ENCODE measurements at regions not wholly inside any gene's neighbourhood (a gene's known extent, or its start where the extent isn't known, plus 50 kb on each side); places are given as distances from the start of the nearest gene placed in this dataset.

GRCh38 chr3:55413236-55413635, 73.9 kb downstream of the WNT5A start:
- DNase-seq (ENCODE audit: low read depth in 4 of 4, low spot score in 2 of 4), result no peak

- no peak for DNase-seq (ENCODE audit: low read depth in 4 of 4, low spot score in 2 of 4)
Observed at GRCh38 chr3:55412545-55412944, 74.6 kb downstream of the WNT5A start.

- no peak for DNase-seq (ENCODE audit: low read depth in 4 of 4, low spot score in 2 of 4)
Observed at GRCh38 chr3:55409806-55410205, 77.3 kb downstream of the WNT5A start.

GRCh38 chr3:55408193-55408826, 78.8 kb downstream of the WNT5A start:
- DNase-seq (ENCODE audit: low read depth in 4 of 4, low spot score in 2 of 4), result no peak

- DNase-seq (ENCODE audit: low read depth in 4 of 4, low spot score in 2 of 4), result no peak
Observed at GRCh38 chr3:55407426-55407820, 79.7 kb downstream of the WNT5A start.

- no peak for DNase-seq (ENCODE audit: low read depth in 4 of 4, low spot score in 2 of 4)
Observed at GRCh38 chr3:55406696-55407425, 80.2 kb downstream of the WNT5A start.

DNA sequence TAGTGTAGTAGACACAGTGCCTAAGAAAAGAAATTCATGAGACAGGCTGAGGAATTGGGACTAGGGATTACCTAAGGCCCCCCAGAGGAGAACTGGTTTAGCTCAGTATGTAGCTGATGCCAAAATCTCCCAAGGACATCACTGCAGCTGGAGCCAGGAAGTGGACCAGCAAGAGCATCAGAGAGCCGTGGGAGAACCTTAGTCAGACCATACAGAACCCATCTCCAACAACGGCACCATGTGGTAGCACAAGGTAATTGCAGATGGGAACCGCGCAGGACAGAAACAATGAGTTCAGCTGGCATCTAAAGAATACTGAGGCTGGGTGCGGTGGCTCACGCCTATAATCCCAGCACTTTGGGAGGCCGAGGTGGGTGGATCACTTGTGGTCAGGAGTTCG, 81.7 kb downstream of the WNT5A start:
- DNase-seq (ENCODE audit: low read depth in 4 of 4, low spot score in 2 of 4), result no peak

- no peak for DNase-seq (ENCODE audit: low read depth in 4 of 4, low spot score in 2 of 4)
Observed at GRCh38 chr3:55402886-55403609, 84.1 kb downstream of the WNT5A start.

DNA sequence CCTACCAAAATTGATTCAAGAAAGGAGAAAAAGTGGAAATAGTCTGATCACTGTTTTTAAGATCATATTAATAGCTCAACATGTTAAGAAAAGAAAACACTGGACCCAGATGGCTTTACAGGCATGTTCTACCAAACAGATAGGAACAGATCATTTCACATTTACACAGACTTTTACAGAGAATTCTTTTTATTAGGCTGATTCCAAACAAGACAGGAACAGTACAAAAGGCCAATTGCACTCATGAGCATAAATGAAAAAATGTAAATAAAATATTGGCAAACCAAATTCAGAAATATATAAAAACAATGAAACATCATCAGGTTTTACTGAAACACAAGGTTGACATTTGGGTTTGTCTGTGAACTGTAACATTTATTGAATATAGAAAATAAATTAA, 106.5 kb downstream of the WNT5A start:
- no peak for DNase-seq (ENCODE audit: low read depth in 4 of 4, low spot score in 2 of 4)

- DNase-seq (ENCODE audit: low read depth in 4 of 4, low spot score in 2 of 4), result no peak
Observed at GRCh38 chr3:55376753-55377347, 110.3 kb downstream of the WNT5A start.

DNA sequence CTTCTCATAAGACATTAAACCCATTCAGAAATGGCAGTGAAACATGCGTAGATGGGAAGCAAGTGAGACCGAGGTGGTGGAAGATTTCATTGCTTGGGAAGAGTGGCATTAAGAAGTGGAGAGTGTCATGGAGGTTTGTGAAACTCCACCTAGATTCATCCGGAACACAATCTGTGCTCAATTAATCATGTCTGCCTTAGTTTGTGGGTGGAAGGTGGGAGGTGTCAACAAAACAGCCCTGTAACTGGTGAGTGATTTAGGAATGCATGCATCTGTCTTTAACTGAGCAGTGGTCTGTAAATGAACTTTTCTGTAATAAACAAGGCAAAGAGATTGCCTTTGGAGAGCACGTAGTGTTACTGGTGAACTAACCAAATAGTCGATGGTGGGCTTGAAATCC, 113.7 kb downstream of the WNT5A start:
- no peak for DNase-seq (ENCODE audit: low read depth in 4 of 4, low spot score in 2 of 4)

DNA sequence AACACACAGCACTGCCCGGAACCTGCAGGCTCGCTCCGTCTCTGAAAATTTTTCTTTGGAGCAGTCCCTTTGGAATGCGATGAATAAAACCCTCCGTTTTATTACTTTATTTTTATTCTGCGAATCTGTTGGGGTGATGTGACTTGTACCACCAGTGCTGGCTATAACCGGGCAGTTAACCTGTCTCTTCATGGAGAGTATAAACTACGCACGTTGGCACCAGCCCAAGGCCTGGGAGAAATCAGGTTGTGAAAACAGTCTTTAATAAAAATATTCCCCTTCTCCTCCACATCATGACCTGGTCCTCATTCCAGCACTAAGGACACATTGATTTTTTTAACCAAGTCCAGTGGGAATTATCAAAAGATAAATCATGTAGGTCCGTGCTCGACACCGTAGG, 116.8 kb downstream of the WNT5A start:
- no peak for DNase-seq (ENCODE audit: low read depth in 4 of 4, low spot score in 2 of 4)

DNA sequence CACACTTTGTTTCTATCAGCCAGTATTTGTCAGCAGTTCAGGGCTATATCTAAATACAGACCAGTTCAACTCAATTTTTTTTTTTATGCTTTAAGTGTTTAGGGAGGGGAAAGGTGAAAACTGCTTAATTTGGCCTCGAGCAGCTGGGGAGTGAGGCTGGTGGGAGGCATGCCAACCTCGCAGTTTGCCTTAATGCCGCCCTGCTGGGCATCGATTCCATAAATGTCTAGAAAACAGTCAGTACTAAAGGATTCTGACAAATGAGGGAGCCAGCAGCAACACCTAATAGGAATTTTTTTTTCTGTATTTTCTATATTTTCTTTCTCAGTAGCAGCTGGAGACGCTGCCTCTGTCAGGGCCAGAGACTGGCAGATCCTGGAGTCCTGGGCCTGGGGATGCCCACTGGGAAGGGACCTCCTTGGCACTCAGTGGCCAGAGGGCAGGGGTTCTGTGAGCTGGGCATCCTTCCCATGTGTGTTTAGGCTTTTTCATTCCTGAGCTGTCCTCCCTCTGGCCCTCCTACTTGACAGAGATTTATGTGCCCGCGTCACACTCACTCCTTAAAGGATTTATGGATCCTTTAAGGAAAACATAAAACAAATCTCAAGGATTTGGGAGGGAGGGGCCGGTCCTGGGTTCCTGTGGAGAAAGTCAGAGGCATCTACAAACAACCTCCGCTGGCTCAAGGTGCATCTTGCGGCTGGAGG, 117.8 kb downstream of the WNT5A start:
- DNase-seq (ENCODE audit: low read depth in 4 of 4, low spot score in 2 of 4), result peak in 2 of 4 donors; percentile 13 to 50

DNA sequence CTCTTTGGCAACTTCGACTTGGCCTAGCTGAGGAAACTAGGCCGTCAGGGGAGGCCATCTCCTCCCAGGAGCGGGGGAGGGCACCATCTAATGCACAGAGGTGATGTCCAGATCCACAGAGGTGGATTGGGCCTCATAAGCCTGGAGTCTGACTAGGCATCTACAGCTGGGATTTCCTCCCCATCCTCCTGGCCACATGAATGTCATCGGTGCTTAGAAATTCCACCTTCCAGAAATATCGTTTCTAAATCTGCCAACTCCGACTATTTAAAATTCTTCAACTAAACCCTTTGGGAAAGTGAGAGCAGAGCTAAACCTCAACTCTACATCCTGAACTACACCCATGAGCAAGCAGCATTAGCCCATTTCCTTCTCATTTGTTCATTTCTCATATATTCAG, 118.7 kb downstream of the WNT5A start:
- no peak for DNase-seq (ENCODE audit: low read depth in 4 of 4, low spot score in 2 of 4)

- no peak for DNase-seq (ENCODE audit: low read depth in 4 of 4, low spot score in 2 of 4)
Observed at GRCh38 chr3:55367384-55367783, 119.7 kb downstream of the WNT5A start.

DNA sequence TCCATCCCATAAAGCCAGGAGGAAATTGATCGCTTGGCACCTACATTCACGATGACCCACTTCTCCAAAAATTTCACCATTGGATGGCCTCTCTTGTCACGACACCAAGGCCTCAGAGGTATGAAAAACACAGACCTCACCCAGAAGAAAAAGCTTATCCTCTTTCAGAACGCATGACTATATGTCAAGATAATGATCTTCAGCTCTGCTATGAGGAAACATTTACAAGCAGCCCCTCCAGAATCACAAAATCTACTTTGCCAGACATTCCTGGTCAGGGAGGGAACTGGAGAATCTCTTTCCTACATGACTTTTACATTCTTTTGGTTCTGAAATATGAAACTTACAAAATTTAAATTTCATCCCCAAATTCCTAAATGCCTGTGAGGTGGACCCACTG, 122.7 kb downstream of the WNT5A start:
- no peak for DNase-seq (ENCODE audit: low read depth in 4 of 4, low spot score in 2 of 4)

DNA sequence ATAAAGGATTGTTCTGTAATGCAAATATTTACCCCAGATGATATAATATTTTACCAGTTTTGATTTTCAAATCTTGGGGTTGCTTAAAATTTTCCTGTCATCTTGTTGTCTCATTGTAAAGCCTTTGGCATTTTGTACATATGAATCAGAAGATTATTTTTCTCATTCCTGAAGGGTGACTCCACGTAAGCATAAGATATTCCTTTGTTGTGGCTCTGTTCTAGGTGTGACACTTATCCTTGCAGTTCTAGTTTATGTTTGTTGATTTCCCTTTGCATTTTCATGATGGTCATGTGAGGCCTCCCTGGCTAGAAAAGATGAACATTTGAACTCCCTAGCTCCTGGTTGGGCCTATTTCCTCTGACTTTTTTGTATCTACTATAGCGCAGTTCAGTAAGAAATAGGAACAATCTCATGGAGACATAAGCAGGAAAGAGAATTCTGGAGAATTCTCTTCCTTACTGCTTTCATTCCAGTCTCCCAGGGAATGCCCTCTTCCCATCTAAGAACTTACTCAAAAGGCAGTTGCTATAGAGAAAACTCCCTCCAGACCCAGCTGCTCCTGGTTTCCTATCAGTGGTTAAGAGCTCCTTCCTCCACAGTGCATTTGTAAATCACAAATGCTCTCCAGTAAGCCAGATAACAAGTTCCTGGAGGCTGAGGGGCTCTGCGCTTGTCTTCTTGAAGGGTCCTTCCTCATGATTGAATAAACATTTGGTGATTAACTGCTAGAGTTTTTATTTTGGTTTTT, 124.7 kb downstream of the WNT5A start:
- DNase-seq (ENCODE audit: low read depth in 4 of 4, low spot score in 2 of 4), result no peak

- DNase-seq (ENCODE audit: low read depth in 4 of 4, low spot score in 2 of 4), result no peak
Observed at GRCh38 chr3:55357796-55358195, 129.3 kb downstream of the WNT5A start.

- no peak for DNase-seq (ENCODE audit: low read depth in 4 of 4, low spot score in 2 of 4)
Observed at GRCh38 chr3:55352668-55353067, 134.4 kb downstream of the WNT5A start.

DNA sequence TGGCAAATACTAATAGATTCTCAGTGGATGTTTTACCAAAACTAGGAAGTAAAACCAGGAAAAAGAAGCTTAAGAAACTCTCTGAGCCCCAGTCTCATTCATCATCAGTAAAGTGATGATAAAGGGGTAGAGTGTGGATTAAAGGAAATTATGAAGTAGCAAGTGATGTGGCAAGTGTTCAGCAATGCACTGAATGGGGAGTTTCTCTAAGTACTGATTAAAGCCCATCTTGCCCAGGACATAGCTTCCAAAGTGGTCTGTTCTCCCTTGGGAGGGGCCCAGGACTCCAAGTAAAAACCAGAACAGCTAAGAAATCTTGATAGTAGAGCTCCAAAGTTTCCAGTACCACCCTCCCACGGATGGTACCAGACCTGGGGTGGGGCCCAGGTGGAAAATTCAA, 137.3 kb downstream of the WNT5A start:
- DNase-seq (ENCODE audit: low read depth in 4 of 4, low spot score in 2 of 4), result no peak
